ENCODE measurements at regions not wholly inside any gene's neighbourhood (a gene's known extent, or its start where the extent isn't known, plus 50 kb on each side); places are given as distances from the start of the nearest gene placed in this dataset.
"Not testable (repeated sequence)": the region's sequence is repeated elsewhere in the genome, so short reads cannot be mapped to it uniquely, and the experiment has no call there.

GRCh38 chr16:59574296-59574695 is 840.2 kb upstream of the GOT2 start:
- DNase-seq: no peak

- no peak for DNase-seq
These were observed 839.6 kb upstream of the GOT2 start for GRCh38 chr16:59573528-59574271.

- no peak for DNase-seq
These were observed 833.4 kb upstream of the GOT2 start for GRCh38 chr16:59567496-59567895.

- DNase-seq: no peak
These were observed 832.3 kb upstream of the GOT2 start for GRCh38 chr16:59566446-59566845.

GRCh38 chr16:59558679-59559078 is 824.6 kb upstream of the GOT2 start:
- DNase-seq: no peak

GRCh38 chr16:59552164-59552563 is 818.0 kb upstream of the GOT2 start:
- no peak for DNase-seq

GRCh38 chr16:59545721-59546120 is 811.6 kb upstream of the GOT2 start:
- no peak for DNase-seq

- no peak for DNase-seq
These were observed 809.5 kb upstream of the GOT2 start for GRCh38 chr16:59543641-59544040.

- DNase-seq: no peak
These were observed 806.5 kb upstream of the GOT2 start for GRCh38 chr16:59540621-59541020.

GRCh38 chr16:59535298-59535697 is 801.2 kb upstream of the GOT2 start:
- DNase-seq: no peak

- DNase-seq: no peak
These were observed 793.3 kb upstream of the GOT2 start for GRCh38 chr16:59527206-59527997.

- no peak for DNase-seq
These were observed 788.7 kb upstream of the GOT2 start for GRCh38 chr16:59522826-59523225.

- DNase-seq: not testable (repeated sequence)
These were observed 784.6 kb upstream of the GOT2 start for GRCh38 chr16:59518721-59519120.

- DNase-seq: no peak
These were observed 780.5 kb upstream of the GOT2 start for GRCh38 chr16:59514651-59515050.

GRCh38 chr16:59510008-59510424 is 775.9 kb upstream of the GOT2 start:
- DNase-seq: no peak

- DNase-seq: no peak
These were observed 766.5 kb upstream of the GOT2 start for GRCh38 chr16:59500601-59501000.

GRCh38 chr16:59487067-59487466 is 753.0 kb upstream of the GOT2 start:
- no peak for DNase-seq

- DNase-seq: no peak
These were observed 750.9 kb upstream of the GOT2 start for GRCh38 chr16:59484833-59485516.

GRCh38 chr16:59478838-59479237 is 744.7 kb upstream of the GOT2 start:
- DNase-seq: no peak

GRCh38 chr16:59470556-59470955 is 736.4 kb upstream of the GOT2 start:
- DNase-seq: no peak

GRCh38 chr16:59469266-59469665 is 735.1 kb upstream of the GOT2 start:
- DNase-seq: no peak

- DNase-seq: no peak
These were observed 729.7 kb upstream of the GOT2 start for GRCh38 chr16:59463776-59464175.

- DNase-seq: no peak
These were observed 725.7 kb upstream of the GOT2 start for GRCh38 chr16:59459806-59460205.

- DNase-seq: no peak
These were observed 721.4 kb upstream of the GOT2 start for GRCh38 chr16:59455497-59455896.

Data from stimulated activated CD8-positive, alpha-beta memory T cell treated with anti-CD3 and anti-CD28 coated beads, Interleukin-4, amount 100 ng/mL, for 48 hours (primary cell).